ENCODE measurements at regions not wholly inside any gene's neighbourhood (a gene's known extent, or its start where the extent isn't known, plus 50 kb on each side); places are given as distances from the start of the nearest gene placed in this dataset.

- no peak for TF ChIP-seq CTCF (IDR thresholded peaks at IDR 0.05)
- no peak for TF ChIP-seq POLR2AphosphoS5 (IDR thresholded peaks at IDR 0.05)
- no peak for TF ChIP-seq POLR2A (IDR thresholded peaks at IDR 0.05)
Measured at GRCh38 chr16:86244158-86244557, 266.2 kb upstream of the FOXF1 start.

Measured in sigmoid colon (tissue), 4 donors.